ENCODE measurements at regions not wholly inside any gene's neighbourhood (a gene's known extent, or its start where the extent isn't known, plus 50 kb on each side); places are given as distances from the start of the nearest gene placed in this dataset.

GRCh38 chr5:39755452-39755851 lies 330.7 kb upstream of the DAB2 start:
- no peak for TF ChIP-seq SP1 (IDR thresholded peaks at IDR 0.05)
- TF ChIP-seq BHLHE40 (IDR thresholded peaks at IDR 0.05; ENCODE audit: borderline replicate concordance): no peak
- TF ChIP-seq FOXK2 (IDR thresholded peaks at IDR 0.05): no peak
- TF ChIP-seq SUZ12 (IDR thresholded peaks at IDR 0.05): no peak
- no peak for TF ChIP-seq LEF1 (IDR thresholded peaks at IDR 0.05; ENCODE audit: borderline replicate concordance)
- TF ChIP-seq, protein P1, sequence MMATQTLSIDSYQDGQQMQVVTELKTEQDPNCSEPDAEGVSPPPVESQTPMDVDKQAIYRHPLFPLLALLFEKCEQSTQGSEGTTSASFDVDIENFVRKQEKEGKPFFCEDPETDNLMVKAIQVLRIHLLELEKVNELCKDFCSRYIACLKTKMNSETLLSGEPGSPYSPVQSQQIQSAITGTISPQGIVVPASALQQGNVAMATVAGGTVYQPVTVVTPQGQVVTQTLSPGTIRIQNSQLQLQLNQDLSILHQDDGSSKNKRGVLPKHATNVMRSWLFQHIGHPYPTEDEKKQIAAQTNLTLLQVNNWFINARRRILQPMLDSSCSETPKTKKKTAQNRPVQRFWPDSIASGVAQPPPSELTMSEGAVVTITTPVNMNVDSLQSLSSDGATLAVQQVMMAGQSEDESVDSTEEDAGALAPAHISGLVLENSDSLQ (IDR thresholded peaks at IDR 0.05): no peak
- TF ChIP-seq HDGF (IDR thresholded peaks at IDR 0.05; ENCODE audit: borderline replicate concordance): no peak
- no peak for TF ChIP-seq FOXM1 (IDR thresholded peaks at IDR 0.05; ENCODE audit: borderline replicate concordance)
- no peak for TF ChIP-seq FOXA1 (IDR thresholded peaks at IDR 0.05)
